ENCODE measurements at regions not wholly inside any gene's neighbourhood (a gene's known extent, or its start where the extent isn't known, plus 50 kb on each side); places are given as distances from the start of the nearest gene placed in this dataset.

DNA sequence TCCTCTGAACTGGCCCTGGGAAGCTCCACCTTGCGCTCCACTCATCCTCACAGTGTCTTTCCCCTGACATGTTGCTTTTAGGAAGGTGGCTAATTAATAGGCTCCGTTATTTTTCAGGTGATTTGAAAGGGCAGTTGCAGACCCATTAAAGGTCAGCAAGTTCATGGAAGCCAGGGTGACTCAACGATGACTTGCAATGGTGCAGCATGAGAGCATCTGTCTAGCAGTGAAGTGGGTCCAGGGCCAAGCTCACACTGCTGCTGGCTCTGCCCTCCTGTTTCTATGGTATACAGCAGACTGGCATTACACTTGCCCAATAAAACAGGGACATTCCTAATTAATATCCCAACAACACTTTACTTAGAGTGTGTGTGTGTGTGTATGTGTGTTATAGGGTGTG, 68.8 kb upstream of the WDR11 start:
- Histone ChIP-seq H3K4me2 (ENCODE audit: low read length) (no peak overlapping the region), H3K27ac (ENCODE audit: low read depth, low read length) (no peak overlapping the region), H3K23ac (ENCODE audit: low read length) (no peak overlapping the region), H4K5ac (ENCODE audit: low read length) (no peak overlapping the region), H3K4ac (ENCODE audit: low read depth, low read length) (no peak overlapping the region), H3K18ac (ENCODE audit: low read length) (no peak overlapping the region), H2BK5ac (ENCODE audit: low read length) (no peak overlapping the region), H3K27me3 (ENCODE audit: insufficient read depth, low read length, poor library complexity) (no peaks in the 10 kb centered on the region), H3K4me3 (ENCODE audit: low read length) (no peak overlapping the region), H4K8ac (ENCODE audit: low read depth, low read length) (no peak overlapping the region), H3K79me1 (ENCODE audit: low read length) (no peaks in the 10 kb centered on the region), H3K56ac (ENCODE audit: low read length) (no peak overlapping the region), H3K36me3 (ENCODE audit: control insufficient read depth, insufficient read depth, low read length) (no peaks in the 10 kb centered on the region), H2AK5ac (ENCODE audit: low read length) (no peak overlapping the region), H3K4me1 (ENCODE audit: control insufficient read depth, low read depth, low read length) (no peaks in the 10 kb centered on the region), H3K79me2 (ENCODE audit: control insufficient read depth, insufficient read depth, low read length) (no peaks in the 10 kb centered on the region), H2BK15ac (replicated peaks; ENCODE audit: low read depth) (no peak overlapping the region), H3K9ac (ENCODE audit: low read length) (no peak overlapping the region), H2BK120ac (ENCODE audit: low read depth, low read length) (no peak overlapping the region)
- DNase-seq = no peak
- no CpG with 5 or more reads among the region's 3 CpGs for WGBS (ENCODE audit: extremely low coverage, insufficient coverage, low lambda C conversion rate)

DNA sequence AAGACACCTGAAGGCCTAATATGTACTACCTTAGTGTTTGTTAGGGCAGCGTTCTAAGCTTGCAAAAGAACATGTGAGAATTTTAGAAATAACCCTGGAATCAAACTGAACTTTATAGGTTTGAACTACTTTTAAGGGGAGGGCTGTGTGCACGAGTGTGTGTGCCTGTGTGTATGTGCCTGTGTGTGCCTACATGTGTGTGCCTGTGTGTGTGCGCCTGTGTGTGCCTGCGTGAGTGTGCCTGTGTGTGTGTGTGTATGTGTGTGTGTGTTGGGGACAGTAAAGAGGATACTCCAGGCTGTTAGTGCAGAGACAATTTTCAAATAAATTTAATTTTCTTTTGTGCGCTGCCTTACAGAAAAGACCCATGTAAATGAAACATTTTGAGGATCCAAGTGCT, 68.1 kb upstream of the WDR11 start:
- Histone ChIP-seq H3K27me3 (ENCODE audit: insufficient read depth, low read length, poor library complexity) (no peaks in the 10 kb centered on the region), H3K4ac (ENCODE audit: low read depth, low read length) (no peak overlapping the region)
- WGBS (ENCODE audit: extremely low coverage, insufficient coverage, low lambda C conversion rate) = no CpG with 5 or more reads among the region's 5 CpGs

DNA sequence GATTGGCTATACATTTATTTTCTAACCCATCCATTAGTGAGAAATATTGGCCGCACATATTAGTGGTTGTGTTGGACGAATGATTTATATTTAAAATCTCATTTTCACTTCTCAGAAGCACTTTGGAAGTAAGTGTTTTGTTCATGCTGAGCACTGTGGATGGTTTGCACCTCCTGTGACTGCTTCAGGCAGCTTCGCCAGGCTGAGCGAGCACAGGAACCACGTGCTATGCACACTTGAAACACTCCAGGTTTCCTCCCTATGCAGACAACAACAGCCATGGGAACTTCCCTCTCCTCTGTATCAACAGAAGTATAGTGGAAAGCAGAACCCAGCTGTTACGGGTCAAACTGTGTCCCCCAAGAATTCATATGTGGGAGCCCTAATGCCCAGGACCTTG, 67.3 kb upstream of the WDR11 start:
- no peak overlapping the region for H2BK5ac ChIP-seq (ENCODE audit: low read length)
- no peak for DNase-seq
- WGBS (ENCODE audit: extremely low coverage, insufficient coverage, low lambda C conversion rate) = no CpG with 5 or more reads among the region's 6 CpGs
- no peaks in the 10 kb centered on the region for H3K27me3 ChIP-seq (ENCODE audit: insufficient read depth, low read length, poor library complexity)
- no peak overlapping the region for H4K5ac ChIP-seq (ENCODE audit: low read length)
- no peak overlapping the region for H3K4me2 ChIP-seq (ENCODE audit: low read length)
- H3K36me3 ChIP-seq (ENCODE audit: control insufficient read depth, insufficient read depth, low read length) = no peaks in the 10 kb centered on the region
- H3K79me2 ChIP-seq (ENCODE audit: control insufficient read depth, insufficient read depth, low read length) = no peaks in the 10 kb centered on the region
- H3K4me3 ChIP-seq (ENCODE audit: low read length) = no peak overlapping the region
- no peak overlapping the region for H4K8ac ChIP-seq (ENCODE audit: low read depth, low read length)
- H3K4ac ChIP-seq (ENCODE audit: low read depth, low read length) = no peak overlapping the region
- no peak overlapping the region for H3K23ac ChIP-seq (ENCODE audit: low read length)
- no peak overlapping the region for H2BK15ac ChIP-seq (replicated peaks; ENCODE audit: low read depth)
- no peak overlapping the region for H3K56ac ChIP-seq (ENCODE audit: low read length)
- H2AK5ac ChIP-seq (ENCODE audit: low read length) = no peak overlapping the region
- no peaks in the 10 kb centered on the region for H3K4me1 ChIP-seq (ENCODE audit: control insufficient read depth, low read depth, low read length)
- H2BK120ac ChIP-seq (ENCODE audit: low read depth, low read length) = no peak overlapping the region
- H3K9ac ChIP-seq (ENCODE audit: low read length) = no peak overlapping the region
- H3K79me1 ChIP-seq (ENCODE audit: low read length) = no peaks in the 10 kb centered on the region
- H3K27ac ChIP-seq (ENCODE audit: low read depth, low read length) = no peak overlapping the region
- no peak overlapping the region for H3K18ac ChIP-seq (ENCODE audit: low read length)

More for the DNA sequence above, 68.1 kb upstream of the WDR11 start:
- no peak overlapping the region for H4K5ac ChIP-seq (ENCODE audit: low read length)
- H2BK5ac ChIP-seq (ENCODE audit: low read length) = no peak overlapping the region
- H3K79me2 ChIP-seq (ENCODE audit: control insufficient read depth, insufficient read depth, low read length) = no peaks in the 10 kb centered on the region
- H3K4me3 ChIP-seq (ENCODE audit: low read length) = no peak overlapping the region
- H2AK5ac ChIP-seq (ENCODE audit: low read length) = no peak overlapping the region
- no peak overlapping the region for H4K8ac ChIP-seq (ENCODE audit: low read depth, low read length)
- no peak overlapping the region for H2BK15ac ChIP-seq (replicated peaks; ENCODE audit: low read depth)
- H3K36me3 ChIP-seq (ENCODE audit: control insufficient read depth, insufficient read depth, low read length) = no peaks in the 10 kb centered on the region
- no peaks in the 10 kb centered on the region for H3K79me1 ChIP-seq (ENCODE audit: low read length)
- no peak overlapping the region for H3K23ac ChIP-seq (ENCODE audit: low read length)
- no peak overlapping the region for H2BK120ac ChIP-seq (ENCODE audit: low read depth, low read length)
- H3K27ac ChIP-seq (ENCODE audit: low read depth, low read length) = no peak overlapping the region
- no peak for DNase-seq
- no peak overlapping the region for H3K4me2 ChIP-seq (ENCODE audit: low read length)
- no peaks in the 10 kb centered on the region for H3K4me1 ChIP-seq (ENCODE audit: control insufficient read depth, low read depth, low read length)
- H3K9ac ChIP-seq (ENCODE audit: low read length) = no peak overlapping the region
- H3K56ac ChIP-seq (ENCODE audit: low read length) = no peak overlapping the region
- H3K18ac ChIP-seq (ENCODE audit: low read length) = no peak overlapping the region

DNA sequence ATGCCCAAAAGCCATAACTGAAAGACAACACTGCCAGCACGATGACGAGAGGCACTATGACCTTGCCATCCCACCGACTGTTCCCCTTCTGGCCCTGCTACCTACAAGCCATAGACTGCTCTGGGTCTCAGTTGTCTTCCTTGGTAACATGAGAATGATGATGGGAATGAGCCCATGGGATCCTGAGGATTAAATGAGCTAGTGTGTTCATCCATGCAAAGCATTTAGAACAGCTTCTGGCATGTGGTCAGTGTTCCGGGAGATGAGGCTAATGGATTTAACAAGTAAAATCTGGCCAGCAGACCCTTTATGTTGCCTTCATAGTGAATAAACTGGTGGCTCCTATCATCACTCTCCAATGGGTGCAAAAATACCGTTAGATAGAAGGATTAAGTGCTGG, 62.4 kb upstream of the WDR11 start:
- no peak overlapping the region for H3K4me2 ChIP-seq (ENCODE audit: low read length)
- no peak overlapping the region for H2BK120ac ChIP-seq (ENCODE audit: low read depth, low read length)
- WGBS (ENCODE audit: extremely low coverage, insufficient coverage, low lambda C conversion rate) = no CpG with 5 or more reads among the region's 5 CpGs
- no peak overlapping the region for H3K9ac ChIP-seq (ENCODE audit: low read length)
- H2AK5ac ChIP-seq (ENCODE audit: low read length) = no peak overlapping the region
- H2BK15ac ChIP-seq (replicated peaks; ENCODE audit: low read depth) = no peak overlapping the region
- no peak overlapping the region for H2BK5ac ChIP-seq (ENCODE audit: low read length)
- H3K27me3 ChIP-seq (ENCODE audit: insufficient read depth, low read length, poor library complexity) = no peaks in the 10 kb centered on the region
- H3K27ac ChIP-seq (ENCODE audit: low read depth, low read length) = no peak overlapping the region
- H4K8ac ChIP-seq (ENCODE audit: low read depth, low read length) = no peak overlapping the region
- DNase-seq = no peak
- no peaks in the 10 kb centered on the region for H3K79me2 ChIP-seq (ENCODE audit: control insufficient read depth, insufficient read depth, low read length)
- H3K56ac ChIP-seq (ENCODE audit: low read length) = no peak overlapping the region
- no peak overlapping the region for H3K4ac ChIP-seq (ENCODE audit: low read depth, low read length)
- no peaks in the 10 kb centered on the region for H3K4me1 ChIP-seq (ENCODE audit: control insufficient read depth, low read depth, low read length)
- H3K18ac ChIP-seq (ENCODE audit: low read length) = no peak overlapping the region
- H3K79me1 ChIP-seq (ENCODE audit: low read length) = no peaks in the 10 kb centered on the region
- H3K36me3 ChIP-seq (ENCODE audit: control insufficient read depth, insufficient read depth, low read length) = no peaks in the 10 kb centered on the region
- H4K5ac ChIP-seq (ENCODE audit: low read length) = no peak overlapping the region
- no peak overlapping the region for H3K23ac ChIP-seq (ENCODE audit: low read length)
- no peak overlapping the region for H3K4me3 ChIP-seq (ENCODE audit: low read length)

DNA sequence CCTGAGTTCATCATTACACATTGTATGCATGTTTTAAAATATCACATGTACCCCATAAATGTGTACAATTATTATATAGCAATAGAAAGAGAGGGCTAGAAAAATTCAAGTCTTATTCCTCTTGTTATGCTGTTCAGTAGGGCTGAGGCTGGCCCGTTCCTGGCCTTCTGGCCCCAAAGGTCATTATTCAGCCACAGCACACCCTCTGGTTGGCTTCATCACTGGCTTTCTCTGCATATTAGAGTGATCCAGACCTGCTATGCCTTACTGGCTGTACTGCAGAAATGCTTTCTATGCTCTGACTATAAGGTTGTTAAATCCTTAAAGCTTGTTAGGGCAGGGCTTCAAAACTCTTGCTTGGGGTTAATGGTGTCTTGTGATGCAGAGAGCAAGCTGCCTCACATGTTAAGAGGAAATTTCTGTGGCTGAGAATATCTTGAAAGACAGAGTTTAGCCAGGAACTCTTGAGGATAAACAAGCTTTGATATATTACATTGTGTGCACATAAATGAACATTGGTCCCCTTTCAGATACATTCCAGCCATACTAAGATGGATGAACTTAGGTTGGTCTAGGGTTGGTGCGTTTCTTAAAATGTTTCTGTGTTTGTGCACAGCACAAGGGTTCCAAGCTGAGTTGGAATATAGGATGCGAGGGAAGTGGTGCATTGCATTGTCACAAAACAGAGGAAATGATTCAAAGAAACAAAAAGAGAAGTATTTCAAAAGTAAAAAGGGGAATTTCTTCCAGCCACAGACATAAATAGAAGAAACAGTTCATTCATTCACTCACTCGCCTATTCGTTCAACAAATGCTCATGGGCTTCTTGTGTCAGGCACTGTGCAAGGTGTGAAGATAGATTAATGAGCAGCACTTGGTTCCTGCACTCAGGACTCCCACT, 61.6 kb upstream of the WDR11 start:
- Histone ChIP-seq H3K27ac (ENCODE audit: low read depth, low read length) (no peak overlapping the region), H3K4me1 (ENCODE audit: control insufficient read depth, low read depth, low read length) (no peaks in the 10 kb centered on the region), H2BK5ac (ENCODE audit: low read length) (no peak overlapping the region), H2AK5ac (ENCODE audit: low read length) (no peak overlapping the region), H3K79me1 (ENCODE audit: low read length) (no peaks in the 10 kb centered on the region), H3K27me3 (ENCODE audit: insufficient read depth, low read length, poor library complexity) (no peaks in the 10 kb centered on the region), H3K23ac (ENCODE audit: low read length) (no peak overlapping the region), H3K4me3 (ENCODE audit: low read length) (no peak overlapping the region), H3K79me2 (ENCODE audit: control insufficient read depth, insufficient read depth, low read length) (no peaks in the 10 kb centered on the region), H3K4me2 (ENCODE audit: low read length) (no peak overlapping the region), H3K18ac (ENCODE audit: low read length) (no peak overlapping the region), H2BK120ac (ENCODE audit: low read depth, low read length) (no peak overlapping the region), H2BK15ac (replicated peaks; ENCODE audit: low read depth) (no peak overlapping the region), H4K8ac (ENCODE audit: low read depth, low read length) (no peak overlapping the region), H3K36me3 (ENCODE audit: control insufficient read depth, insufficient read depth, low read length) (no peaks in the 10 kb centered on the region), H4K5ac (ENCODE audit: low read length) (no peak overlapping the region), H3K4ac (ENCODE audit: low read depth, low read length) (no peak overlapping the region), H3K9ac (ENCODE audit: low read length) (no peak overlapping the region), H3K56ac (ENCODE audit: low read length) (no peak overlapping the region)
- no peak for DNase-seq
- no CpG with 5 or more reads among the region's 5 CpGs for WGBS (ENCODE audit: extremely low coverage, insufficient coverage, low lambda C conversion rate)

DNA sequence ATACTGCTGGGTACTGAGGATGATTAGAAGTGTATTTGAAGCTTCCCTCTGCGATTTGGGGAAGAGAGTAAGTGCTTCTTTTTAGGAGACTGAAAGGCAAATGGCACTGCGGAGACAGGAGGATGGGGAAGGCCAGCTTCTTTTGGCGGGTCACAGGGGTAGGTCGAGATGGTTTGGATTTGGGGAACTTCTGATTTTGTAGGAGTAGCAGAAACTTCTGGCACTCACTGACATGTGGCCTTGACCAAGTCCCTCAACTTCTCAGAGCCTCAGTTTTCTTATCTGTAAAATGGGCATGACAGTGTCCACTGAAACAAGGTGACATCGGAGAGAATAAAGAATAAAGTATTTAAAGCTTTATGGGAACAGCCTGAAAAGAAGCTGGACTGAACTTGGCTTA, 59.8 kb upstream of the WDR11 start:
- no peak overlapping the region for H2BK120ac ChIP-seq (ENCODE audit: low read depth, low read length)
- H3K4me1 ChIP-seq (ENCODE audit: control insufficient read depth, low read depth, low read length) = no peaks in the 10 kb centered on the region
- no peak overlapping the region for H4K5ac ChIP-seq (ENCODE audit: low read length)
- no peak overlapping the region for H4K8ac ChIP-seq (ENCODE audit: low read depth, low read length)
- no peak overlapping the region for H3K18ac ChIP-seq (ENCODE audit: low read length)
- no CpG with 5 or more reads among the region's 5 CpGs for WGBS (ENCODE audit: extremely low coverage, insufficient coverage, low lambda C conversion rate)
- H3K9ac ChIP-seq (ENCODE audit: low read length) = no peak overlapping the region
- no peak overlapping the region for H3K56ac ChIP-seq (ENCODE audit: low read length)
- no peak overlapping the region for H3K4ac ChIP-seq (ENCODE audit: low read depth, low read length)
- H3K4me2 ChIP-seq (ENCODE audit: low read length) = no peak overlapping the region
- no peaks in the 10 kb centered on the region for H3K79me1 ChIP-seq (ENCODE audit: low read length)
- no peak overlapping the region for H3K4me3 ChIP-seq (ENCODE audit: low read length)
- DNase-seq = no peak
- no peak overlapping the region for H2BK5ac ChIP-seq (ENCODE audit: low read length)
- no peaks in the 10 kb centered on the region for H3K36me3 ChIP-seq (ENCODE audit: control insufficient read depth, insufficient read depth, low read length)
- no peak overlapping the region for H3K27ac ChIP-seq (ENCODE audit: low read depth, low read length)
- no peak overlapping the region for H2AK5ac ChIP-seq (ENCODE audit: low read length)
- H3K23ac ChIP-seq (ENCODE audit: low read length) = no peak overlapping the region
- H2BK15ac ChIP-seq (replicated peaks; ENCODE audit: low read depth) = no peak overlapping the region
- H3K79me2 ChIP-seq (ENCODE audit: control insufficient read depth, insufficient read depth, low read length) = no peaks in the 10 kb centered on the region
- no peaks in the 10 kb centered on the region for H3K27me3 ChIP-seq (ENCODE audit: insufficient read depth, low read length, poor library complexity)
